ENCODE measurements at regions not wholly inside any gene's neighbourhood (a gene's known extent, or its start where the extent isn't known, plus 50 kb on each side); places are given as distances from the start of the nearest gene placed in this dataset.
"Not testable (repeated sequence)": the region's sequence is repeated elsewhere in the genome, so short reads cannot be mapped to it uniquely, and the experiment has no call there.

- intact Hi-C loops (cut with micrococcal nuclease) = no loop called here
- peaks cover 23% of the 10 kb centered on the region for H3K9me3 Mint-ChIP-seq
- no peaks in the 10 kb centered on the region for H3K27me3 Mint-ChIP-seq (ENCODE audit: low read depth)
- H3K4me3 Mint-ChIP-seq (ENCODE audit: low read depth) = no peak overlapping the region
- no peak for DNase-seq (ENCODE audit: low spot score)
- no peaks in the 10 kb centered on the region for H3K4me1 Mint-ChIP-seq (ENCODE audit: low read depth)
- no peak overlapping the region for H3K27ac Mint-ChIP-seq
- no peaks in the 10 kb centered on the region for H3K36me3 Mint-ChIP-seq (ENCODE audit: low read depth)
Measured at GRCh38 chr5:27124590-27124989, 86.2 kb upstream of the CDH9 start.

- DNase-seq (ENCODE audit: low spot score); H3K36me3 Mint-ChIP-seq (ENCODE audit: low read depth); H3K4me3 Mint-ChIP-seq (ENCODE audit: low read depth); H3K27ac Mint-ChIP-seq; H3K27me3 Mint-ChIP-seq (ENCODE audit: low read depth); intact Hi-C loops (cut with micrococcal nuclease); H3K4me1 Mint-ChIP-seq (ENCODE audit: low read depth): not testable (repeated sequence)
- H3K9me3 Mint-ChIP-seq = peaks cover 36% of the 10 kb centered on the region
Measured at GRCh38 chr5:27119736-27120321, 81.4 kb upstream of the CDH9 start.

- no peak overlapping the region for H3K27ac Mint-ChIP-seq
- no peaks in the 10 kb centered on the region for H3K27me3 Mint-ChIP-seq (ENCODE audit: low read depth)
- H3K4me1 Mint-ChIP-seq (ENCODE audit: low read depth) = no peaks in the 10 kb centered on the region
- H3K9me3 Mint-ChIP-seq = peaks cover 15% of the 10 kb centered on the region
- H3K36me3 Mint-ChIP-seq (ENCODE audit: low read depth) = no peaks in the 10 kb centered on the region
- intact Hi-C loops (cut with micrococcal nuclease) = no loop called here
- DNase-seq (ENCODE audit: low spot score) = no peak
- H3K4me3 Mint-ChIP-seq (ENCODE audit: low read depth) = no peak overlapping the region
Measured at GRCh38 chr5:27103486-27103885, 65.1 kb upstream of the CDH9 start.

GRCh38 chr5:27095761-27096160 lies 57.4 kb upstream of the CDH9 start:
- H3K4me1 Mint-ChIP-seq (ENCODE audit: low read depth); DNase-seq (ENCODE audit: low spot score); H3K27me3 Mint-ChIP-seq (ENCODE audit: low read depth); H3K4me3 Mint-ChIP-seq (ENCODE audit: low read depth); H3K27ac Mint-ChIP-seq; H3K36me3 Mint-ChIP-seq (ENCODE audit: low read depth); intact Hi-C loops (cut with micrococcal nuclease): not testable (repeated sequence)
- peaks cover 25% of the 10 kb centered on the region for H3K9me3 Mint-ChIP-seq

- intact Hi-C loops (cut with micrococcal nuclease) = no loop called here
- Mint-ChIP-seq H3K9me3 (peaks cover 22% of the 10 kb centered on the region), H3K27me3 (ENCODE audit: low read depth) (no peaks in the 10 kb centered on the region), H3K27ac (no peak overlapping the region), H3K36me3 (ENCODE audit: low read depth) (no peaks in the 10 kb centered on the region), H3K4me3 (ENCODE audit: low read depth) (no peak overlapping the region), H3K4me1 (ENCODE audit: low read depth) (no peaks in the 10 kb centered on the region)
- no peak for DNase-seq (ENCODE audit: low spot score)
Measured at GRCh38 chr5:27093279-27093678, 54.9 kb upstream of the CDH9 start.

GRCh38 chr5:27091858-27092257 lies 53.5 kb upstream of the CDH9 start:
- no peak overlapping the region for H3K4me3 Mint-ChIP-seq (ENCODE audit: low read depth)
- peaks cover 11% of the 10 kb centered on the region for H3K9me3 Mint-ChIP-seq
- no peaks in the 10 kb centered on the region for H3K4me1 Mint-ChIP-seq (ENCODE audit: low read depth)
- DNase-seq (ENCODE audit: low spot score) = no peak
- intact Hi-C loops (cut with micrococcal nuclease) = no loop called here
- no peaks in the 10 kb centered on the region for H3K27me3 Mint-ChIP-seq (ENCODE audit: low read depth)
- H3K27ac Mint-ChIP-seq = no peak overlapping the region
- no peaks in the 10 kb centered on the region for H3K36me3 Mint-ChIP-seq (ENCODE audit: low read depth)

- H3K27ac Mint-ChIP-seq; intact Hi-C loops (cut with micrococcal nuclease); H3K27me3 Mint-ChIP-seq (ENCODE audit: low read depth); DNase-seq (ENCODE audit: low spot score); H3K4me3 Mint-ChIP-seq (ENCODE audit: low read depth); H3K36me3 Mint-ChIP-seq (ENCODE audit: low read depth); H3K4me1 Mint-ChIP-seq (ENCODE audit: low read depth): not testable (repeated sequence)
- H3K9me3 Mint-ChIP-seq = peaks cover 18% of the 10 kb centered on the region
Measured at GRCh38 chr5:27088822-27089221, 50.4 kb upstream of the CDH9 start.
